GM23338 (cell line): ENCODE measurements at regions not wholly inside any gene's neighbourhood (a gene's known extent, or its start where the extent isn't known, plus 50 kb on each side); places are given as distances from the start of the nearest gene placed in this dataset.
A peak's percentile ranks its signal among the peaks of the same experiment; 100 is the strongest.

Experiments used
- ATAC-seq: fragments of 200-7000 bp; cut with Tn5 transposase; 3 replicates; pipeline ENCODE4 v1.9.1; 2020
- DNase-seq: peaks from one replicate; pipeline ENCODE4 v3.0.0-alpha.2; 2015; ENCODE audit warnings: low spot score
- H2AFZ ChIP-seq: fragments of 200-600 bp; sonication (generic); 2 replicates; pipeline ENCODE4 v1.8.0; 2016; ENCODE audit warnings: antibody characterized with exemption, mild to moderate bottlenecking, moderate library complexity
- H3F3A ChIP-seq: fragments of 200-600 bp; sonication (generic); replicated peaks from 2 replicates; pipeline ENCODE4 v1.8.0; 2017; ENCODE audit warnings: antibody characterized with exemption, mixed run types, low read depth
- H3K27ac ChIP-seq: fragments of 200-600 bp; sonication (generic); 2 replicates; pipeline ENCODE4 v1.6.1; 2016; ENCODE audit warnings: low read depth
- H3K27me3 ChIP-seq: fragments of 200-600 bp; sonication (generic); 2 replicates; pipeline ENCODE4 v1.8.0; 2016; ENCODE audit warnings: mild to moderate bottlenecking, mixed run types, moderate library complexity; ENCODE audit not compliant: insufficient read depth
- H3K36me3 ChIP-seq: fragments of 200-600 bp; sonication (generic); 2 replicates; pipeline ENCODE4 v1.8.0; 2016; ENCODE audit warnings: mild to moderate bottlenecking; ENCODE audit not compliant: insufficient read depth
- H3K4me1 ChIP-seq: fragments of 200-600 bp; sonication (generic); 2 replicates; pipeline ENCODE4 v1.8.0; 2016; ENCODE audit warnings: mild to moderate bottlenecking, moderate library complexity; ENCODE audit not compliant: insufficient read depth
- H3K4me2 ChIP-seq: fragments of 200-600 bp; sonication (generic); 2 replicates; pipeline ENCODE4 v1.7.1; 2017; ENCODE audit warnings: mixed run types
- H3K4me3 ChIP-seq: fragments of 200-600 bp; sonication (generic); 2 replicates; pipeline ENCODE4 v1.6.1; 2016; ENCODE audit warnings: mixed run types
- H3K79me2 ChIP-seq: fragments of 200-600 bp; sonication (generic); replicated peaks from 2 replicates; pipeline ENCODE4 v1.8.0; 2017; ENCODE audit warnings: mild to moderate bottlenecking; ENCODE audit not compliant: insufficient read depth
- H3K9me2 ChIP-seq: fragments of 200-600 bp; sonication (generic); 2 replicates; pipeline ENCODE4 v1.8.0; 2017; ENCODE audit not compliant: insufficient read depth
- H4K20me1 ChIP-seq: fragments of 200-600 bp; sonication (generic); replicated peaks from 2 replicates; pipeline ENCODE4 v1.8.0; 2017; ENCODE audit warnings: mild to moderate bottlenecking; ENCODE audit not compliant: insufficient read depth
- H3K27ac Mint-ChIP-seq: 2 replicates; pipeline ENCODE4 v1.8.0; 2020; ENCODE audit warnings: inconsistent platforms, mild to moderate bottlenecking, moderate library complexity, mixed read lengths
- H3K27me3 Mint-ChIP-seq: 3 replicates; pipeline ENCODE4 v1.8.0; 2022; ENCODE audit warnings: low read depth, mild to moderate bottlenecking, moderate library complexity, mixed read lengths, inconsistent platforms; ENCODE audit not compliant: insufficient read depth, poor library complexity
- H3K36me3 Mint-ChIP-seq: 3 replicates; pipeline ENCODE4 v1.8.0; 2021; ENCODE audit warnings: low read depth, mild to moderate bottlenecking, inconsistent platforms, moderate library complexity, mixed read lengths
- H3K4me1 Mint-ChIP-seq: 3 replicates; pipeline ENCODE4 v1.8.0; 2020; ENCODE audit warnings: mild to moderate bottlenecking, inconsistent platforms, mixed read lengths
- H3K4me3 Mint-ChIP-seq: 3 replicates; pipeline ENCODE4 v1.8.0; 2021; ENCODE audit warnings: moderate library complexity, mild to moderate bottlenecking, inconsistent platforms, mixed read lengths
- H3K9me3 Mint-ChIP-seq: 3 replicates; pipeline ENCODE4 v1.8.0; 2020; ENCODE audit warnings: moderate library complexity, mild to moderate bottlenecking, inconsistent platforms, mixed read lengths
- CREB1 ChIP-seq: fragments of 250-450 bp; sonication (Bioruptor Pico); IDR thresholded peaks from 2 replicates; pipeline ENCODE4 v1.5.0; 2020; ENCODE audit warnings: low read depth, mild to moderate bottlenecking, moderate library complexity
- CTCF ChIP-seq, 2 experiments: fragments of 200-600 bp in 1 of 2; sonication (generic) in 1 of 2; conservative IDR thresholded peaks; 2 replicates each; pipeline versions ENCODE4 v1.5.1 to v1.6.1; 2016 to 2017; ENCODE audit warnings: antibody characterized with exemption in 2 of 2, low read depth in 2 of 2, mild to moderate bottlenecking in 2 of 2, moderate library complexity in 1 of 2
- EZH2 ChIP-seq: fragments of 200-600 bp; sonication (generic); IDR thresholded peaks from one replicate; pipeline ENCODE4 v1.8.0; 2017; ENCODE audit warnings: antibody characterized with exemption, mild to moderate bottlenecking, low read depth; ENCODE audit not compliant: unreplicated experiment
- EZH2phosphoT487 ChIP-seq: fragments of 200-600 bp; sonication (generic); IDR thresholded peaks from one replicate; pipeline ENCODE4 v1.8.1; 2018; ENCODE audit warnings: antibody characterized with exemption; ENCODE audit not compliant: unreplicated experiment
- POLR2AphosphoS5 ChIP-seq: IDR thresholded peaks from 2 replicates; pipeline ENCODE4 v1.6.1; 2016; ENCODE audit warnings: antibody characterized with exemption, low read depth
- STAT1 ChIP-seq: IDR thresholded peaks from one replicate; pipeline ENCODE4 v1.6.1; 2016; ENCODE audit warnings: antibody characterized with exemption; ENCODE audit not compliant: unreplicated experiment
- ZNF114 ChIP-seq: fragments of 250-450 bp; sonication (Bioruptor Pico); IDR thresholded peaks from 2 replicates; pipeline ENCODE4 v1.5.0; 2020; ENCODE audit warnings: mild to moderate bottlenecking, moderate library complexity
- ZNF462 ChIP-seq: fragments of 250-450 bp; sonication (Bioruptor Pico); IDR thresholded peaks from 2 replicates; pipeline ENCODE4 v1.5.0; 2020; ENCODE audit warnings: mild to moderate bottlenecking, moderate library complexity

GRCh38 chr17:15051933-15052332 lies 213.2 kb downstream of the PMP22 start (continued):
- TF ChIP-seq CTCF (conservative IDR thresholded peaks at IDR 0.05; ENCODE audit: low read depth in 2 of 2) (no peak), POLR2AphosphoS5 (no peak), ZNF462 (CRISPR knock-in tag) (no peak), EZH2phosphoT487 (no peak)

GRCh38 chr17:15049795-15050160 lies 215.3 kb downstream of the PMP22 start:
- Histone ChIP-seq H3K9me2 (no peaks in the 10 kb centered on the region), H3K36me3 (no peaks in the 10 kb centered on the region), H3K27ac (no peak overlapping the region), H3K4me3 (no peak overlapping the region), H2AFZ (peak overlapping the region; percentile 58), H3K4me2 (peak overlapping the region; percentile 14), H4K20me1 (no peaks in the 10 kb centered on the region), H3F3A (no peaks in the 10 kb centered on the region), H3K27me3 (no peaks in the 10 kb centered on the region), H3K79me2 (no peaks in the 10 kb centered on the region), H3K4me1 (peaks cover 21% of the 10 kb centered on the region)
- H3K9me3 Mint-ChIP-seq: peaks cover 7% of the 10 kb centered on the region
- peaks cover 30% of the 10 kb centered on the region for H3K4me1 Mint-ChIP-seq
- no peak for DNase-seq
- peaks cover 1% of the 10 kb centered on the region; the same call in 1 of the 3 replicates for H3K36me3 Mint-ChIP-seq
- H3K27me3 Mint-ChIP-seq: peaks cover 2% of the 10 kb centered on the region
- peak overlapping the region; percentile 84 for H3K27ac Mint-ChIP-seq
- H3K4me3 Mint-ChIP-seq: no peak overlapping the region
- ATAC-seq: peak; percentile 47
- TF ChIP-seq ZNF114 (CRISPR knock-in tag) (no peak), EZH2phosphoT487 (no peak), POLR2AphosphoS5 (no peak), EZH2 (no peak), ZNF462 (CRISPR knock-in tag) (no peak), CREB1 (CRISPR knock-in tag) (no peak), STAT1 (no peak)
